RPMI7951 (cell line): ENCODE measurements at regions not wholly inside any gene's neighbourhood (a gene's known extent, or its start where the extent isn't known, plus 50 kb on each side); places are given as distances from the start of the nearest gene placed in this dataset.
"Not testable (repeated sequence)": the region's sequence is repeated elsewhere in the genome, so short reads cannot be mapped to it uniquely, and the experiment has no call there.

Experiments
- DNase-seq: peaks from one replicate; pipeline ENCODE4 v3.0.0-alpha.2; 2012; ENCODE audit warnings: low read depth

DNA sequence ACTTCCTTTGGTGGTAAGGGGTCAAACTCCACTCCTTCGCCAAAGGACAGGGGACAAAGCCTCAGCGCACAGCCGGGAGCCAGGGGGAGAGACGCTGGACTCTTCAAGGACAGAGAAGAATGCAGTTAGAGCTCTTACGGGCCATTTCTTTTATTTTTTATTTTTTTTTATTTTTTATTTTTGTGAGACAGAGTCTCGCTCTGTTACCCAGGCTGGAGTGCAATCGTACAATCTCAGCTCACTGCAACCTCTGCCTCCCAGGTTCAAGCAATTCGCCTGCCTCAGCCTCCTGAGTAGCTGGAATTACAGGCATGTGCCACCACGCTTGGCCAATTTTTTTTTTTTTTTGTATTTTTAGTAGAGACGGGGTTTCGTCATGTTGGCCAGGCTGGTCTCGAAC lies 93.2 kb upstream of the RPH3AL start, which contains the start of gene RFLNB:
TSS of gene RFLNB (minus strand) at position 101 of the 400 bp plus-strand sequence.
- DNase-seq = not testable (repeated sequence)

DNA sequence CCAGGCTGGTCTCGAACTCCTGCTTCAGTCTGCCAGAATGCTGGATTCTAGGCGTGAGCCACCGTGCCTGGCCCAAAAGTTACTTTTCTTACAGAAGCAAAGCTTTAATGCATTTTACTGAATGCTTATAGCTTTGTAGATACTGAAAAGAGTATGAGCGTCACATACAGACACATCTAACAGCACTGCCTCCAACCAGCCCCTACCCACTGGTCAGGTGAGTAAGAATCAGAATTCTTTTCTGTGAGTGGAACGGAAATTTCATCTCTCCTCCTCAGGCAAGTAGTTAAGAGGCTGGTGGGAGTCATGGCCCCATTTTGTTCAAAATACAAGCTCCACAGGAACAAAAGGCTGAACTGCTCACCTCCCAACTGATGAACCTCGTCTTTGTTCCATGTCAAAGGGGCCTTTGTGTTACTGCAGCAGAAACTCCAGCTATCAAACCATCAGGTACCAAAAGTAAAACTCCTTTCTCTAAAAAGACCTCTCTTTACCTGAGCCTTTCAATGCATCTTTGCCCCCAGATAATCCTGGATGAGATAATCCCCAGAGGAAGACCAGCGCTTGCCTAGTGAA lies 92.4 kb upstream of the RPH3AL start:
- DNase-seq = no peak

DNA sequence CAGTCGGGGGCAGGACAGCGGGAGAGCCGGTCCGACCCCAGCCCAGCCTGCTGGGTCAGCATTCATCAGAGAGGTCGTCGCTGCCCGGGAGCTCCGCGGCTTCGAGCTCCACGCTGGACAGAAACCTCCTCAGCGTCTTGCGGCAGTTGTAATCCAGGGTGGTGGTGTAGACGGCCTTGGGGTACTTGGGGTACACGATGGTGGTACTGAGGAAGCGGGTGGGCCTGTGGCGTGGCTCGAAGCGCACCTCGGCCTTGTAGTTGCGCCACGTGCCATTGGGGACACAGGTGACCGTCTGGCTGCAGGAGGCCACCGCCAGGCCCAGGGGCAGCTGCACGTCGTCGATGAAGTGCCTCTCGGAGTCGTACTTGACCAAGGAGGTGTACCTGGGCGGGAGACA lies 90.5 kb upstream of the RPH3AL start:
- DNase-seq = no peak

DNA sequence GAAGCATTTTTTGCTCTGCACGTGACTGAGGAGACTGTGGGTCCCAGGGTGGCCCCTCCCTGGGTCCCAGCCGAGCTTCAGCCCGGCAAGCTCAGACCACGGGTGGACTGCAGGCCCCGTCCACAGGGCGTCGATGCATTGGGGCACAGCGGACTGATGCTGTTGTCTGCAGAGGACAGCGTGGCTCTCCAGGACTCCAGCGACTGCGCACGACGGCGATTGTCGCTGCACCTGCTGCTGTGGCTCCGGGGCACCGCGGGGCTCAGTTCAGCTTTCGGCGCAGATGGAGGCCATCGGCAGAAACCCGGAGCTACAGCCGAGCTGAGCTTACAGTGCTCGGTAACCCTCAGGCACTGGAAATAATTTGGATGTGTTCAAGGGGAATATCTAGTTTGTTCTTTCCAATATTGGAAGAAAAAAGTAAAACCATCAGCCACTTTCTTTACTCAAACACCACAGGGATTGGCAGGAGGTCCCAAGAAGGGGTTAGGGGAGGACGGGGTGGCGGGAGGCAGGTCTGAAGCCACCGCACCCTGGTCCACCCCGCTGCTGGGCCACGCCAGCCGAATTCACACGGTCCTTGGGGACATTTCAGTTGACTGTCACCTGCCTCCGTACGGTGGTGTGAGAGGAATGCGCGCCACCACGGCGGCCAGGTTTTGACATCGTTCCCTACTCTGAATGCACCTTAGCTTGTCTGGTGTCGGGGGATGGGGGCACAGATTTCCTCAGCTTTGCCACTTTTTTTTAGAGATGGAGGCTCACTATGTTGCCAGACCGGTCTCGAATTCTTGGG lies 88.7 kb upstream of the RPH3AL start:
- no peak for DNase-seq

DNA sequence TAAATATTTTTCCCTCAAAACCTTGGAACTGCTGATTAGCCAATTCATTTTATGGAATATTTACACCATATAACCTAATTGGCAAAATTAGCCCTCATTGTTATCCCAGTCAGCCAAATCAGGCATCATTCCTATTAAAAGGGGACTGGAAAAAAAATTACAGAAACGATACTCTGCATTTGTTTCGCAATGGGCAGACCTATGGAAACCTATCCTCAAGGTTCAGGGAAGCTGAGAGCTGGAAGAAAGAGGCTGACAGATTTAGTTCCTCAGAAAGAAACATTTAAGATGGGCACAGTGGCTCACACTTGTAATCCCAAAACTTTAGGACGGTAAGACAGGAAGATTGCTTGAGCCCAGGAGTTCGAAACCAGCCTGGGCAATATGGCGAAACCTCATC lies 85.6 kb upstream of the RPH3AL start:
- no peak for DNase-seq

DNA sequence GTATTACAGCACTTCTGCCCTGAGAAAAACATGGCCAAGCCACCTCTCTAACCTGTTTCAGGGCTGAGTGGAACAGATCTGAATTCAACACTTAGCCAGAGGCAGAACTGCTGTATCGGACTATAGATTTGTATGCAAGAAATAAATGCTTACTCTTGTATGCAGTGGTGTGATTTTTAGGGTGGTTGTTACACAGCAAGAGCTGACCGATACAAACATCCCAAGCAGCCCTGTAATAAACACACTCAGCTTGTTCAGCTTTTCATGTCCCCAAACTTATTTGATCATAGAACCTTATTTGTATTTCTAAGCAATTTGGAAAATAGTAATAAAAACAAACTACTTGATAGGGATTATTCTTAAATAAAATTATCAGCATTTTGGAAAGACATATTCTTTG lies 84.9 kb upstream of the RPH3AL start:
- no peak for DNase-seq

DNA sequence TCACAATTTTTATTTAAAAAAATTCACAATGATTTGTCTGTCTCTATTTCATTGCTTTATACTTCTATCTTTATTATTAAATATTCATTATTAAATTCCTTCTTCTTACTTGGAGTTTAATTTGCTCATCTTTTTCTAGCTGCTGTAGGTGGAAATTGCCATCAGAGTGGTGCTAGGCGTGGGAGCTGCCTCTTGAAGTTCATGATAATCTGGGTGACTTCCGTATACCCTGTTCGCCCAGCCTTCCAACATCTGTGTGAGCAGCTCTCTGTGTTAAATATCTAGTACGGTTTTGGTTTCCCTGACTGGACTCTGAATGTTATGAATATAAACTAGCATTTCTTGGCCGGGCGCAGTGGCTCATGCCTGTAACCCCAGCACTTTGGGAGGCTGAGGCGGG lies 84.0 kb upstream of the RPH3AL start:
- no peak for DNase-seq

DNA sequence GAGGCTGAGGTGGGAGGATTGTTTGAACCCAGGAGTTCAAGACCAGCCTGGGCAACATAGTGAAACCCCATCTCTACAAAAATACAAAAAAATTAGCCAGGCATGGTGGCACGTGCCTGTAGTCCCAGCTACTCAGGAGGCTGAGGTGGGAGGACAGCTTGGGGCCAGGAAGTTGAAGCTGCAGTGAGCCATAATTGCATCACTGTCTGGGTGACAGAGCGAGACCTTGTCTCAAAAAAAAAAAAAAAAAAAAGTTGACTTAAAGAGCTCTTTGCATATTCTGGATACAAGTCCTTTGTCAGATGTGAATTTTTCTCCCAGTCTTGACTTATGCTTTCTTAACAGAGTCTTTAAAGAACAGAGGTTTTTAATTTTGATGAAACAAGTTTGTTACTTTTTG lies 79.9 kb upstream of the RPH3AL start:
- peak; percentile 10 for DNase-seq

DNA sequence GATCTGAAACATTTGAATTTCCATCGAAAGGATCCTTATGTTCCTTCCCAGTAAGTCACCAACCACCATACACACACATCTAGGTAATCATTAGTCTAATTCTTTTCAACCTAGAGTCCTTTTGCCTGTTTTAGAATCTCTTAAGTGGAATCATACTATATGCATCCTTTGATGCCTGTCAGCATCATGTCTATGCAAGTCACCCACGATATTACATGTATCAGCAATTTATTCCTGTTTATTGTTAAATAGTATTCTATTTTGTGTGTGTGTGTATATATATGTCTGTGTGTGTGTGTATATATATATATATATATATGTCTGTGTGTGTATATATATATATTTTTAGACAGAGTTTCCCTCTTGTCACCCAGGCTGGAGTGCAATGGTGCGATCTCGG lies 78.9 kb upstream of the RPH3AL start:
- no peak for DNase-seq

DNA sequence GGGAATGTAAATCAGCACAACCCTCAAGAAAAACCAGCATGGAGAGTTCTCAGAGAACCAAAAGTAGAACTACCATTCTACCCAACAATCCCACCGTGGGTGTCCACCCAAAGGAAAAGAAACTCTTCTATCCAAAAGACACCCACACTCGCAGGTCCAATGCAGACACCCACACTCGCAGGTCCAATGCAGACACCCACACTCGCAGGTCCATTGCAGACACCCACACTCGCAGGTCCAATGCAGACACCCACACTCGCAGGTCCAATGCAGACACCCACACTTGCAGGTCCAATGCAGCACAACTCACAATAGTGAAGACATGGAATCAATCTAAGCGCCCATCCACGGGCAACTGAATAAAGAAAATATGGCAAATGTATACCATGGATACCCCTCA lies 77.0 kb upstream of the RPH3AL start:
- no peak for DNase-seq

DNA sequence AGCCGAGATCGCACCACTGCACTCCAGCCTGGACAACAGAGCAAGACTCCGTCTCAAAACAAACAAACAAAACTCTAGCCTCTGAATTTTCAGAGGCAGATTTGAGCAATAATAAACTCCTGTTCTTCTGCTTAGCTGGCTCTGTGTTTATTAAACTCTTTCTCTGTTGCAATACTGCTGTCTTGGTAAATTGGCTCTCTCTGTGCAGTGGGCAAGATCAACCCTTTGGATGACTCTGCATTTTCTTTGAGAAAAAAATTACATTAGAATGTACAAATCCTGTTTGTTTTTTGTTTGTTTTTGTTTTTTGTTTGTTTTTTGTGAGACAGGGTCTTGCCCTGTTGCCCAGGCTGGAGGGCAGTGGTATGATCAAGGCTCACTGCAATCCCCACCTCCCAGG lies 75.8 kb upstream of the RPH3AL start:
- DNase-seq = no peak

DNA sequence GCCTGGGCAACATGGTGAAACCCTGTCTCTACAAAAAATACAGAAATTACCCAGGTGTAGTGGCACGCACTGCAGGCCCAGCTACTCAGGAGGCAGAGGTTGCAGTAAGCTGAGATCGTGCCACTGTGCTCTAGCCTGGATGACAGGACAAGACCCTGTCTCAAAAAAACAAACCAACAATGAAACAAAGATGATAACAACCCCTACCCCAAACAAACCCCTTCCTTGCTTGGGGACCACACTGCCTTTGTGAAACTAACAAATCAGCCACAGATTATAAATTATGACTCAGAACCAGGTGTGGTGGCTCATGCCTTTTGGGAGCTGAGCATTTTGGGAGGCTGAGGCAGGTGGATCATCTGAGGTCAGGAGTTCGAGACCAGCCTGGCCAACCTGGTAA lies 75.3 kb upstream of the RPH3AL start:
- no peak for DNase-seq

DNA sequence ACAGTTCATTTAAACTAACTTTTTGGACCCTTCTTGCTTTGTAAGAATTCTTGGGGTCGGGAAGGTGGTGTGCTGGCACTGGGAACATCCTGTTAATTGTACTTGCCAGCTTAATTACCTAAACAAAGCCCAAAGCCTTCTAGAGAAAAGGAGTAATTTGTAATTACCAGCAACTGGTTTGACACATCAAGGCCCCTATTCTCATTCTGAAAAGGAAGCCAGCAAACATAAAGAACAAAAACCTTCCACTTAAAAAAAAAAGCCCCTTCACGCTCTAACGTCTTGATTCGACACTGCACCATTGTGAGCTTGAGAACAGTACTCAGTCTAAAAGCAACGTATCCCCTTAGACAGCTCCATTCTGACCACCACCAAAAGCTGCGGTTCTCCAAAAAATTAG lies 74.7 kb upstream of the RPH3AL start:
- no peak for DNase-seq

DNA sequence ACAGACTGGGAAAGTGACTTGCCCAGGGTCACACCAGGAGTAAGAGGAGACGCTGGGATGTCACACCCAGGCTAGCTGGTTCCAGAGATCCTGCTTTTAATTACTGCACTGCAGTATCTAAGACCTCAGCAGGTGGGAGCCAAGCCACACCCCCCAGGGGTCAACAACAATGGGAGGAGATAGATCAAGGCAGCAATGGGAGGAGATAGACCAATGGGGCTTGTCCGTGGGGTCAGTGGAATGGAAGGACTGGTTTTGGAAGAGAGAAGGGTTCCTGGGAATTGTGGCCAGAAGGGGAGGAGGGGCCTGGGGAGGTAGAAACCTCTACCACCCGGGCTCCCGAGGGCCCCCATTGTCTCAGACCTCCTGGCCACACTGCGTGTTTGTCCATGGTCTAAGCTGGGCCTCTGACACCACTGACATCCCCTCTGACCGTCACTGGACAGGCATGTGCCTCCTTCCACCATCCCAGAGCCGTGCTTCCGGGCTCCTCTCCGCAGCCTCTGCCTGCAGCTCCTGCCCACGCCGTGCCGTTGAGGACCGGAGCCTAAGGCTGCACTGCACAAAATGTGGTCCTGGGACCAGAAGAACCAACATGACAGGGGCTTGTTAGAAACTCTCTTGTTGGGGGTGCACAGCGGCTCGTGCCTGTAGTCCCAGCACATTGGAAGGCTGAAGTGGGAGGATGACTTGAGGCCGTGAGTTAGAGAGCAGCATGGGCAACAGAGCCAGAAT lies 69.8 kb upstream of the RPH3AL start:
- DNase-seq = no peak

DNA sequence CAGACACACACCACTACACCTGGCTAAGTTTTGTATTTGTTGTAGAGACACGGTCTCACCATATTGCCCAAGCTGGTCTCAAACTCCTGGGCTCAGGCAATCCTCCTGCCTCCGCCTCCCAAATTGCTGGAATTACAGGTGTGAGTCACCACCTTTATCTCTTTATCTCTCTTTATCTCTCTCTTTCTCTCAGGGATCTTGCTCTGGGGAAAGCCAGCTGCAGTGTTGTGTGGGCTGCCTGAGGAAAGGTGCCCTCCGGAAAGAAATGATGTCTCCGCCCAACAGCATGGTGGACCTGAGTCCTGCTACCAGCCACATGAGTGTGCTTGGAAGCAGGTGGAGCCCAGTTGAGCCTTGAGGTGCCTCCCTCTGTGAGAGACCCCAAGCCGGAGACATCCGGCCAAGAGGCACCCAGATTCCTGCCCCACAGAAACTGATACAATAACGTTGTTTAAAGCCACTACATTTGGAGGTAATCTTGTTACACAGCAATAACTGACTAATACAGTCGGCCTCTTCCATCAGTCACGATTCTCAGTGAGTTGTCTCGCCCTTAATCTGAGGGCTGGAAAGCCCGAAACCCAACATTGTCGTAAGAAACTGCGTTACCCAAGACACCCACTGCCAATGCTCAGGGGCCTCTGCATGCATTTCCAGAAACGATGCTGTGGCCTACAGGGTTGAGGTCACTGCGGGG lies 68.0 kb upstream of the RPH3AL start:
- no peak for DNase-seq

DNA sequence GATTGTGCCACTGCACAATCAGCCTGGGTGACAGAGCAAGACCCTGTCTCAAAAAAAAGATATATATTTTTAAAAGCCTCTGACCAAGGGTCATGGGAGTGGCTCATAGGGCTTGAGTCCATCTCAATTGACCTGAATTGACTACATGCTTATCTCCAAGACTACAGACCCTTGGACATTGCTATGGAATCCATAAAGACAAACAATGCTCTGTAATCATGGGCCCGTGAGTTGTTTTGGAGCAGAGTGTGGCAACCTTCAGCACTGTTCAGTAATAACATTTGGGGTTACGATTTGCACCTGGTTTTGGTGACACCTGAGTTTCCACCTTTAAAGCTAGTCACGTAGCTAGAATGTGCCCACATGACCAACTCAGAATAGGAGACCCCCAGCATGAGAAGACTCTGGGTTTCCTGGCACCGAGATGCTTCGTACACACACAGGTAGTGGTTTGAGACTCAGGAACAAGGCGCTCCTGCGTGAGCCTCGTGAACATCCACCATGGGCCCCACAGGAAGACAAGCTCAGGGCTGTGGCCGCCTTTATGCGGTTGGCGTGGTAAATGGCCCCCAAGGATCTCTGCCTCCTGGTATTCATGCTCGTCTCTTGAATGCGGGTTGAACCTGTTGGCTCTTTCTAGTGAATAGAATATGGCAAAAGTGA lies 66.6 kb upstream of the RPH3AL start:
- DNase-seq = no peak

DNA sequence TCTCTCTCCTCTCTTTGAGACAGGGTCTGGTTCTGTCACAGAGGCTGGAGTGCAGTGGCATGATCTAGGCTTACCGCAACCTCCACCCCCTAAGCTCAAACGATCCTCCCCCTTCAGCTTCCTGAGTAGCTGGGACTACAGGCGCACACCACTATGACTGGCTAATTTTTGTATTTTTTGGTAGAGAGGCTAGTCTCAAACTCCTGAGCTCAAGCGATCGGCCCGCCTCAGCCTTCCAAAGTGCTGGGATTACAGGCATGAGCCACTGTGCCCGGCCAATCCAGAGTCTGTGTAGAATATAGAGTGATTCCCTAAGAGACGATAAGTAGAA lies 65.8 kb upstream of the RPH3AL start:
- DNase-seq = no peak

DNA sequence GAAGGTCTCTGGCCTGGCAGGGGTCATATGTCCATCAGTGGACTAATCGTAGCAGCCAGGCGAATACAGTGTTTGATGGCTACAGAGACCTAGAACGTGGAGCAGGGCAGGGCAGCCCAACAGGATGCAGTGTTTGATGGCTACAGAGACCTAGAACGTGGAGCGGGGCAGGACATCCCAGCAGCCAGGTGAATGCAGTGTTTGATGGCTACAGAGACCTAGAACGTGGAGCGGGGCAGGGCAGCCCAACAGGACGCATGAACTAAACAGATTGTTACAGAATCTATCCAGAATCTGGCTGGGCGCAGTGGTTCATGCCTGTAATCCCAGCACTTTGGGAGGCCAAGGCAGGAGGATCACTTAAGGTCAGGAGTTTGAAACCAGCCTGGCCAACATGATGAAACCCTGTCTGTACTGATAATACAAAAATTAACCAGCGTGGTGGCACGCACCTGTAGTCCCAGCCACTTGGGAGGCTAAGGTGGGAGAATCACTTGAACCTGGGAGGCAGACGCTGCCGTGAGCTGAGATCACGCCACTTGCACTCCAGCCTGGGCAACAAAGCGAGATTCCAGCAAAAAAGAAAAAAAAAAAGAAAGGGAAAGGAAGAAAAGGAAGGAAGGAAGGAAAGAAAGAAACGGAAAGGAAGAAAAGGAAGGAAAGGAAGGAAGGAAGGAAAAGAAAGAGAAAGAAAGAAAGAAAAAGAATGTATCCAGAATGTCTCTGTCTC lies 65.2 kb upstream of the RPH3AL start:
- no peak for DNase-seq

DNA sequence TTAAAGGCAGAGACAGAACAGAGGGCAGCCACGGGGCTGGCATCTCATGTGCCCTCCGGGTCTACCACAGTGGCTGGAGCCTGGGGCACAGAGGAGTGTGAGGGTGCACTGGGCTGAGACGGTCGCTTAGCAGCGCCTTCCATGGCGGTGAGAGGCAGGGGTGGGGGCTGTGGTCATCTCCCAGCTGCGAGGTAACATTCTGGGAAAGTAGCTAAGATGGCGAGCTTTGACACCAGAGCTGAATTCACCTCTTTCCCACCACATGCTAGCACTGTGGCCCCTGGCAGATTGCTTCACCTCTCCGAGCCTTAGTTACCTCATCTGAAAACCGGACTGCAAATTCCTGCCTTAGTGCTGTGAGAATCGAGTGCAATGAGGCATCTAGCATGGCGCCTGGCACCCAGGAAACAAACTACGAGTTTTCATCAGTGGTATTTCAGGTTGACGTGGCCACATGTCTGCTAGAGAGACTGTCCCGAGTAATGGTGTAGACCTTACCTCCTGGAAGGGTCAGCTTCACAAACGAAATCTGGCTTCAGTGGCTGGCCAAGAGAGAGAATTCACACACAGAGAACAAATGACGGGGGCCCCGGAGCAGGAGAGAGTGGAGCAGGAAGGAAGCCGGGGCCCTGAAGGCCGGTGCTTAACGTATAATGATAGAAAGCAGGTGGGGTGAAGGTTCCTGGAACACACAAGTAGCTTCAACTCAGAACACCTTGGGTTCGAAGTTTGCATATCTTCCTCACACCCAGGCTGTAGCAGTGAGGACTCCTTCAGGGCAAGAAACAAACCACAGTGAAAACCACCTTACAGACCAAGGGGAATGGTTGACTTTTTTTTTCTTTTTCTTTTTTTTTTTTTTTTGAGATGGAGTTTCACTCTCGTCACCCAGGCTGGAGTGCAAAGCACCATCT lies 63.9 kb upstream of the RPH3AL start:
- no peak for DNase-seq

DNA sequence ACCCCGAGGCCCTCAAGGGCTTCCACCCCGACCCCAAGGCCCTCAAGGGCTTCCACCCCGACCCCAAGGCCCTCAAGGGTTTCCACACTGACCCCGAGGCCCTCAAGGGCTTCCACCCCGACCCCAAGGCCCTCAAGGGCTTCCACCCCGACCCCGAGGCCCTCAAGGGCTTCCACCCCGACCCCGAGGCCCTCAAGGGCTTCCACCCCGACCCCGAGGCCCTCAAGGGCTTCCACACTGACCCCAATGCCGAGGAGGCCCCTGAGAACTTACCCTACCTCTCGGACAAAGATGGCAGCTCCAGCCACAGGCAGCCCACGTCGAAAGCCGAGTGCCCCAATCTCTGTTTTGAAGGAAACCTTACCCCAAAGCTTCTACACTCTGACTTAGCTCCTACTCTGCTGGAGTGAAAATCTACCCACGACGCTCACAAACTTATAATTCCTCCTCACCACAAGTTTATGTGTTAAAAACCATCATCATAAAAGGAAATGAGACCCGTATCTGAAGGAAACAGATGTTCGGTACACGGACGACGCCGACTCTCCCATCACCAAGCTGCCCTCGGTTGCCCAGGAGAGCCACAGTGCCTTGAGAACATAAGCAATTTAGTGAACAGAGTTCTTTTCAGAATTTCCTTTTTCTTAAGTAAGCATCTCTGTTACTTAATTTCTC lies 61.2 kb upstream of the RPH3AL start:
- DNase-seq = no peak
